BJ (cell line): ENCODE measurements at regions not wholly inside any gene's neighbourhood (a gene's known extent, or its start where the extent isn't known, plus 50 kb on each side); places are given as distances from the start of the nearest gene placed in this dataset.

Experiments
- CTCF ChIA-PET: fragments of 350-600 bp; formaldehyde crosslinking; extraction: SDS; loops from one replicate; lab custom pipeline; 2021; ENCODE audit warnings: antibody characterized with exemption, inconsistent platforms; lab: Yijun Ruan, JAX
- POLR2A ChIA-PET: fragments of 300-600 bp; sonication (Branson Sonifier 250); formaldehyde crosslinking; extraction: SDS; loops from one replicate; lab custom pipeline; 2021; ENCODE audit warnings: antibody characterized with exemption; lab: Charles Lee
- DNase-seq: peaks from one replicate; pipeline ENCODE4 v3.0.0-alpha.2; 2011; ENCODE audit warnings: low read depth
- H3K27me3 ChIP-seq: 2 replicates; pipeline ENCODE4 v1.6.0; 2011; ENCODE audit warnings: low read length; ENCODE audit not compliant: control insufficient read depth, insufficient read depth
- H3K36me3 ChIP-seq: 2 replicates; pipeline ENCODE4 v1.5.1; 2011; ENCODE audit warnings: low read length; ENCODE audit not compliant: control insufficient read depth, insufficient read depth
- H3K4me3 ChIP-seq: 2 replicates; pipeline ENCODE4 v1.5.1; 2011; ENCODE audit warnings: low read depth, mild to moderate bottlenecking, control low read depth, low read length
- CTCF ChIP-seq: IDR thresholded peaks from 2 replicates; pipeline ENCODE4 v1.5.1; 2011; ENCODE audit warnings: low read depth, mild to moderate bottlenecking, control low read depth, inconsistent platforms, low read length, moderate library complexity; ENCODE audit not compliant: insufficient read depth

DNA sequence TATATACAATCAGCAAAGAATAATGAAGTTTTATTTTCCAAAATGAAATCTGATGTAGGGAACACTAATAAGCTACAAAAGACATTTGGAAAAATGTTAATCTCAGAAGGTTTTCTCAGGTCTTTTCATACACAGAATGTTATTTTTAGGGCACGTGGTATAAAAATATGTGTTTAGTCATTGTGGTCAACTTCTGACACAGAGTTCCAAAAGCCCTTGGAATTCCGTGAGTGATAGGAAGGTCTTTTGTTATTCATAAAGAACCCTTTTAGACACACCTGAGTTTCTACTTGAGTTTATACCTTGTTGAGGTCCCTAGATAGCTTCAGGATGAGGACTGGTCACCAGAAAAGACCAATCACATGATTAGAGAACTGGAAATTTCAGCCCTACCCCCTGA, 277.6 kb upstream of the NCAM2 start:
- ChIA-PET POLR2A (no interaction called here), CTCF (interaction anchor here (0.7 kb wide), 1 partner anchor 89 kb away, joined by 3 read pairs; no protein-coding TSS in a partner anchor)
- H3K27me3 ChIP-seq: no peaks in the 10 kb centered on the region
- no peak for DNase-seq
- no peaks in the 10 kb centered on the region for H3K36me3 ChIP-seq
- no peak for TF ChIP-seq CTCF
- H3K4me3 ChIP-seq: no peak overlapping the region

DNA sequence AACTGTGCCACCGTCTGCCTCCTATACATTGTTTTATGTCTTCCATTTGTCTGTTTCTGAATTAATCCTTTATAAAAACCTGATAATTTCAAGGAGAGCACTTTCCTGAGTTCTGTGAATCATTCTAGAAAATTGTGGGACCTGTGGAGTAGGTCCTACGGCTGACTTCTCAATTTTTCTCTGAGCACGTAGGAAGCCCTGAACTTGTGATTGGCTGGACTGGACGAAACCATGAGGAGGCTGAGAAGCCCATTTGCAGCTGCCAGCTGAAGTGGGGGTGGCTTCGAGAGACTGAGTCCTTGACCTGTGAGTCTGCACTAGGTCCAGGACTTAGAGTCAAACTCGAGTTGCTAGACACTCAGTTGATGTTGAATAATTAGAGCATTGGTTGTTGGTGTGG, 277.1 kb upstream of the NCAM2 start:
- no peak overlapping the region for H3K4me3 ChIP-seq
- ChIA-PET CTCF (interaction anchor here (0.7 kb wide), 1 partner anchor 90 kb away, joined by 3 read pairs; no protein-coding TSS in a partner anchor), POLR2A (no interaction called here)
- no peaks in the 10 kb centered on the region for H3K27me3 ChIP-seq
- no peak for DNase-seq
- no peaks in the 10 kb centered on the region for H3K36me3 ChIP-seq
- TF ChIP-seq CTCF: no peak

- CTCF ChIA-PET: no interaction called here
These were observed 269.5 kb upstream of the NCAM2 start for GRCh38 chr21:20728691-20729090.

GRCh38 chr21:20729376-20729775, 268.8 kb upstream of the NCAM2 start:
- no peak for DNase-seq
- POLR2A ChIA-PET: no interaction called here
- CTCF ChIA-PET: no interaction called here
- H3K36me3 ChIP-seq: no peaks in the 10 kb centered on the region
- TF ChIP-seq CTCF: no peak
- no peaks in the 10 kb centered on the region for H3K27me3 ChIP-seq
- H3K4me3 ChIP-seq: no peak overlapping the region

More at GRCh38 chr21:20728691-20729090, 269.5 kb upstream of the NCAM2 start:
- no peaks in the 10 kb centered on the region for H3K36me3 ChIP-seq
- H3K4me3 ChIP-seq: no peak overlapping the region
- POLR2A ChIA-PET: no interaction called here
- no peak for DNase-seq
- no peak for TF ChIP-seq CTCF
- H3K27me3 ChIP-seq: no peaks in the 10 kb centered on the region

DNA sequence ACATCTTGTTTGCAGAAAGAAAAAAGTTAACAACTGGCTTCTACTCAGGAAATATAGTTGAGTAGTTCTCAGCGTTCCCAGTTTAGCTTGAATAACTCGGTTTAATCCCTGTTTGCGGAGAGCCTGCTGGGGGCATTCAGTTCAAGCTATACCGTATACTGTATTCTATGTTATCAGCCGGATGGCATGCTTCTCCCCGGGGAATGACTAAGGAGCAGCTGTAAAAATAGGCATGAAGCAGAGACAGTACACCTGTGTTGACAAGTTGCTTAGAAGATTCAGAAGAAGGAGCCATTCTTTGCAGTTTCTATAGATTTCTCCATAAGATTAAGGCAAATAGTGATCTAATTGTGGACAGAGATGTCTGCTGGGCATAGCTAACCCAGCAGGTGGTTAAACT, 267.8 kb upstream of the NCAM2 start:
- Histone ChIP-seq H3K4me3 (no peak overlapping the region), H3K27me3 (no peaks in the 10 kb centered on the region), H3K36me3 (no peaks in the 10 kb centered on the region)
- ChIA-PET CTCF (no interaction called here), POLR2A (no interaction called here)
- TF ChIP-seq CTCF: no peak
- DNase-seq: no peak
